HepG2 (cell line): ENCODE measurements at regions not wholly inside any gene's neighbourhood (a gene's known extent, or its start where the extent isn't known, plus 50 kb on each side); places are given as distances from the start of the nearest gene placed in this dataset.

Experiments
- ATAC-seq: fragments of 200-7000 bp; cut with Tn5 transposase; 3 replicates; pipeline ENCODE4 v1.9.1; 2020; ENCODE audit warnings: mild to moderate bottlenecking, moderate library complexity
- BruUV-seq: library from RNA; stranded (reverse); fragments of 400-500 nt; replicated peaks from 2 replicates; lab custom pipeline; 2021; lab: Mats Ljungman, UMichigan
- CTCF ChIA-PET: fragments of 300-600 bp; formaldehyde crosslinking; extraction: SDS; loops from one replicate; lab custom pipeline; 2021; ENCODE audit warnings: low total read pairs, inconsistent platforms, low intra/inter-chr PET ratio; lab: Yijun Ruan, JAX
- POLR2A ChIA-PET: fragments of 350-600 bp; sonication (Branson Sonifier 250); formaldehyde crosslinking; loops from one replicate; lab custom pipeline; 2020; ENCODE audit warnings: antibody characterized with exemption, inconsistent platforms; lab: Yijun Ruan, JAX
- DNase-seq: peaks from one replicate; pipeline ENCODE4 v3.0.0-alpha.2; 2015; ENCODE audit warnings: low spot score
- FAIRE-seq: peaks from 3 replicates; lab custom pipeline; 2011; peaks lifted over from hg19 to GRCh38; lab: Jason Lieb, UNC
- H2AFZ ChIP-seq: one replicate; pipeline ENCODE4 v1.6.1; 2011; ENCODE audit warnings: low read length, inconsistent platforms
- H3K27ac ChIP-seq: fragments of 300-600 bp; 3 replicates; pipeline ENCODE4 v1.8.0; 2011; ENCODE audit warnings: mixed run types, mild to moderate bottlenecking, mixed read lengths, low read length, inconsistent platforms; ENCODE audit not compliant: insufficient read depth; ENCODE audit errors: extremely low read length
- H3K27me3 ChIP-seq, 2 experiments: fragments of 200-600 bp in 1 of 2; 2 replicates in 1 of 2; 3 replicates in 1 of 2; pipeline versions ENCODE4 v1.6.0 to v1.8.0; 2011; ENCODE audit warnings: low read length in 2 of 2, mild to moderate bottlenecking in 2 of 2, moderate library complexity in 2 of 2, inconsistent platforms in 1 of 2; ENCODE audit not compliant: insufficient read depth in 2 of 2, control insufficient read depth in 1 of 2
- H3K36me3 ChIP-seq, 2 experiments: fragments of 200-600 bp in 1 of 2; replicated peaks in 1 of 2; 2 replicates in 1 of 2; 3 replicates in 1 of 2; pipeline versions ENCODE4 v1.5.1 to v1.8.0; 2011; ENCODE audit warnings: low read length in 2 of 2, inconsistent platforms in 1 of 2; ENCODE audit not compliant: insufficient read depth in 2 of 2, control insufficient read depth in 1 of 2
- H3K4me1 ChIP-seq: 2 replicates; pipeline ENCODE4 v1.5.1; 2012; ENCODE audit warnings: low read length, inconsistent platforms; ENCODE audit not compliant: insufficient read depth
- H3K4me2 ChIP-seq: 2 replicates; pipeline ENCODE4 v1.6.0; 2011; ENCODE audit warnings: low read depth, low read length, inconsistent platforms
- H3K4me3 ChIP-seq, 3 experiments: fragments of 200-600 bp in 1 of 3; sonication (generic), shearing (Covaris generic) in 1 of 3; replicated peaks in 1 of 3; 2 replicates each; pipeline ENCODE4 v1.5.1; 2011 to 2016; ENCODE audit warnings: low read length in 3 of 3, inconsistent platforms in 2 of 3, low read depth in 2 of 3, mild to moderate bottlenecking in 2 of 3, control low read depth in 1 of 3, mixed read lengths in 1 of 3; ENCODE audit not compliant: insufficient read depth in 1 of 3
- H3K79me2 ChIP-seq: one replicate; pipeline ENCODE4 v1.6.1; 2011; ENCODE audit warnings: low read length, inconsistent platforms; ENCODE audit not compliant: insufficient read depth
- H3K9ac ChIP-seq: 2 replicates; pipeline ENCODE4 v1.6.0; 2011; ENCODE audit warnings: mild to moderate bottlenecking, low read depth, low read length, inconsistent platforms; ENCODE audit not compliant: insufficient read depth
- H3K9me3 ChIP-seq: 2 replicates; pipeline ENCODE4 v1.5.1; 2012; ENCODE audit warnings: mild to moderate bottlenecking, low read length
- H4K20me1 ChIP-seq: 2 replicates; pipeline ENCODE4 v1.6.0; 2011; ENCODE audit warnings: inconsistent platforms, mild to moderate bottlenecking, low read length, moderate library complexity; ENCODE audit not compliant: insufficient read depth
- AGO1 ChIP-seq: fragments of 200-400 bp; formaldehyde crosslinking; IDR thresholded peaks from 2 replicates; pipeline ENCODE4 v1.6.1; 2017; ENCODE audit warnings: mild to moderate bottlenecking, low read depth, low read length, moderate library complexity; ENCODE audit not compliant: poor library complexity, severe bottlenecking
- CHCHD3 ChIP-seq: sonication (generic); formaldehyde crosslinking; IDR thresholded peaks from 2 replicates; pipeline ENCODE4 v1.8.0; 2022; ENCODE audit warnings: mild to moderate bottlenecking, missing genetic modification reagents, moderate library complexity
- CREB1 ChIP-seq, 2 experiments: fragments of 450-650 bp in 1 of 2; IDR thresholded peaks; 2 replicates each; pipeline ENCODE4 v1.6.1; 2016 to 2017; ENCODE audit warnings: control low read depth in 1 of 2, mild to moderate bottlenecking in 1 of 2, missing compliant biosample characterization in 1 of 2, missing genetic modification characterization in 1 of 2
- FOXK1 ChIP-seq: sonication (generic); formaldehyde crosslinking; IDR thresholded peaks from 2 replicates; pipeline ENCODE4 v1.4.0; 2020; ENCODE audit warnings: low read depth, missing genetic modification reagents, borderline replicate concordance
- FOXO1 ChIP-seq: sonication (generic); formaldehyde crosslinking; IDR thresholded peaks from 2 replicates; pipeline ENCODE4 v1.4.0; 2020; ENCODE audit warnings: missing genetic modification reagents
- HIVEP1 ChIP-seq: sonication (generic); formaldehyde crosslinking; IDR thresholded peaks from 2 replicates; pipeline ENCODE4 v1.4.0; 2020; ENCODE audit warnings: mild to moderate bottlenecking, missing genetic modification reagents
- KDM2A ChIP-seq: sonication (generic); formaldehyde crosslinking; IDR thresholded peaks from 2 replicates; pipeline ENCODE4 v1.4.0; 2020; ENCODE audit warnings: low read depth, missing genetic modification reagents, borderline replicate concordance
- KLF15 ChIP-seq: sonication (generic); formaldehyde crosslinking; IDR thresholded peaks from 2 replicates; pipeline ENCODE4 v1.8.1; 2023; ENCODE audit warnings: borderline replicate concordance, mild to moderate bottlenecking, inconsistent platforms, missing genetic modification reagents, mixed read lengths
- MAX ChIP-seq: IDR thresholded peaks from 2 replicates; pipeline ENCODE4 v1.6.1; 2012; ENCODE audit warnings: inconsistent platforms
- SALL1 ChIP-seq: sonication (generic); formaldehyde crosslinking; IDR thresholded peaks from 2 replicates; pipeline ENCODE4 v1.8.0; 2022; ENCODE audit warnings: mild to moderate bottlenecking, missing genetic modification reagents
- THRA ChIP-seq: sonication (generic); formaldehyde crosslinking; IDR thresholded peaks from 2 replicates; pipeline ENCODE4 v1.4.0; 2020; ENCODE audit warnings: missing genetic modification reagents, borderline replicate concordance
- ZNF225 ChIP-seq: sonication (generic); formaldehyde crosslinking; IDR thresholded peaks from 2 replicates; pipeline ENCODE4 v1.4.0; 2020; ENCODE audit warnings: mild to moderate bottlenecking, missing genetic modification reagents
- WGBS: methylation state at CpG from one replicate; pipeline ENCODE4 v1.1.6; 2017; ENCODE audit warnings: low lambda C conversion rate; 5-methylcytosine and 5-hydroxymethylcytosine counted together
- in situ Hi-C: cut with HindIII; loops from 2 replicates; pipeline ENCODE4 v1.10.0; 2017; ENCODE audit warnings: low pct_unique_long_range_greater_than_20kb; ENCODE audit not compliant: extremely low pct_ligation_motif_present
- intact Hi-C: fragments of 100-400 bp; cut with micrococcal nuclease; formaldehyde crosslinking; loops from one replicate; pipeline ENCODE4 v1.10.0; 2022; ENCODE audit not compliant: unreplicated experiment
- TF ChIP-seq, protein P1 (sequence below): sonication (generic); formaldehyde crosslinking; IDR thresholded peaks from 2 replicates; pipeline ENCODE4 v1.9.0; 2021; ENCODE audit warnings: missing genetic modification reagents, mild to moderate bottlenecking, borderline replicate concordance
- TF ChIP-seq, protein P2 (sequence below): sonication (generic); formaldehyde crosslinking; IDR thresholded peaks from 2 replicates; pipeline ENCODE4 v1.5.0; 2020; ENCODE audit warnings: mild to moderate bottlenecking, missing genetic modification reagents, moderate library complexity
- TF ChIP-seq, protein P3 (sequence below): sonication (generic); formaldehyde crosslinking; IDR thresholded peaks from 2 replicates; pipeline ENCODE4 v1.5.0; 2020; ENCODE audit warnings: mild to moderate bottlenecking, missing genetic modification reagents

DNA sequence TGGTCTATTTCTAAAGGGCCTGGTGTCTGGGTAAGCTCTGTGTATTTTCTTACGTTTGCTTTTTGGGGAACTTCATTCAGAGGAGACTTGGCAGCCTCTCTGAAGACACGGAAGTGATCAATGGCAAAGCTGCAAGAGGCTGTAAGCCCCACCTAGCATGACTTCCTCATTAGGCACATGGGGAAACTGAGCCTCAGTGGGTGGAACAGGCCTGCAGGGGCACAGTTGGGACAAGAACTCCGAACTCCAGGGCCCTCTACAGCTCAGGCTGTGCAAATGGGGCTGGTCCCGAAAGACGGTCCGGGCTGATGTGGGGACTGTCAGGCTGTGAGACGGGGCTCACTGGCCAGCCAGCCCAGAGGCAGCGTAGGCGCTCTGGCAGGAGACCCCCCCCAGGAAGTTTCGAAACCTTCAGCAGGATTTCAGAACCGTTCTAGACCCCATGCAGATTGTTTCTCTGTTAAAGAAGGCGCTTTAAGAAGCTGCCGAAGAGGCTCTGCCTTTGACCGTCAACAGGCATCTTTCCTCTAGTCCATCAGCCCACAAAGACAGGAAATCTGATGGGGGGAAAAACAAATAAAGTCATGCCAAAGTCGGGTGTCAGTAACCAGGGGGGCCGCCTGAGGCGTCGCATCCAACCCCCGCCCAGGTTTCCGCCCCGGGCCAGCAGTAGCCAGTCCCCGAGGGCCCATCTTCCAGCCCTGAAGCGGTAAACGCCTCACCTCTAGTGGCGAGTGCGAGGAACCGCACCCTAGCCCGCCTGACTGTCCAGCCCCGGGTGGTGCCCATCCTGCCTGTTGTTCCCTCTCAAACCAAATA lies 79.8 kb upstream of the TBC1D3K start:
- Histone ChIP-seq H3K4me2 (peak overlapping the region; percentile 73), H3K4me3 (peak overlapping the region; percentile 6 to 56 (median 17); a peak in 4 of 6 replicates), H3K4me1 (peaks cover 36% of the 10 kb centered on the region), H3K9me3 (no peaks in the 10 kb centered on the region), H3K79me2 (no peaks in the 10 kb centered on the region), H3K27ac (no peak overlapping the region), H2AFZ (no peak overlapping the region), H3K36me3 (no peaks in the 10 kb centered on the region), H3K27me3 (0 out of 5 replicates have a peak, but pooled peaks cover 1 to 6% of the 10 kb centered on the region in 2 experiments), H3K9ac (no peak overlapping the region), H4K20me1 (no peaks in the 10 kb centered on the region)
- FAIRE-seq, result no peak
- 14% methylated on average over 22 of the region's 29 CpGs for WGBS
- peak; percentile 56 for DNase-seq
- ChIA-PET POLR2A (no interaction called here), CTCF (interaction anchor here (1.2 kb wide), 1 partner anchor 73 kb away, joined by 3 read pairs; no protein-coding TSS in a partner anchor)
- intact Hi-C loops (loop anchor here (2.0 to 10.0 kb wide), 2 partner anchors 14 to 50 kb away; no protein-coding TSS in a partner anchor), in situ Hi-C loops (no loop called here)
- no TSS peak for BruUV-seq
- ATAC-seq, result peak; percentile 99
- TF ChIP-seq AGO1 (peak; percentile 63), FOXK1 (CRISPR knock-in tag) (peak; percentile 13; the same call in 1 of the 2 replicates), MAX (peak; percentile 18; the same call in 1 of the 2 replicates), SALL1 (CRISPR knock-in tag) (0 out of 2 replicates have a peak, but pooled peaks have one; percentile 28), CREB1 (IDR thresholded peaks at IDR 0.05) (no peak), CREB1 (CRISPR knock-in tag; IDR thresholded peaks at IDR 0.05) (no peak), CHCHD3 (CRISPR knock-in tag) (no peak), HIVEP1 (0 out of 2 replicates have a peak, but pooled peaks have one; percentile 11), KLF15 (no peak), FOXO1 (CRISPR knock-in tag) (no peak), KDM2A (CRISPR knock-in tag) (peak; percentile 78; the same call in 1 of the 2 replicates), ZNF225 (CRISPR knock-in tag) (no peak), THRA (CRISPR knock-in tag) (peak; percentile 56; the same call in 1 of the 2 replicates)
- TF ChIP-seq, protein P1, sequence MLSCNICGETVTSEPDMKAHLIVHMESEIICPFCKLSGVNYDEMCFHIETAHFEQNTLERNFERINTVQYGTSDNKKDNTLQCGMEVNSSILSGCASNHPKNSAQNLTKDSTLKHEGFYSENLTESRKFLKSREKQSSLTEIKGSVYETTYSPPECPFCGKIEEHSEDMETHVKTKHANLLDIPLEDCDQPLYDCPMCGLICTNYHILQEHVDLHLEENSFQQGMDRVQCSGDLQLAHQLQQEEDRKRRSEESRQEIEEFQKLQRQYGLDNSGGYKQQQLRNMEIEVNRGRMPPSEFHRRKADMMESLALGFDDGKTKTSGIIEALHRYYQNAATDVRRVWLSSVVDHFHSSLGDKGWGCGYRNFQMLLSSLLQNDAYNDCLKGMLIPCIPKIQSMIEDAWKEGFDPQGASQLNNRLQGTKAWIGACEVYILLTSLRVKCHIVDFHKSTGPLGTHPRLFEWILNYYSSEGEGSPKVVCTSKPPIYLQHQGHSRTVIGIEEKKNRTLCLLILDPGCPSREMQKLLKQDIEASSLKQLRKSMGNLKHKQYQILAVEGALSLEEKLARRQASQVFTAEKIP (CRISPR knock-in tag), result no peak
- TF ChIP-seq, protein P2, sequence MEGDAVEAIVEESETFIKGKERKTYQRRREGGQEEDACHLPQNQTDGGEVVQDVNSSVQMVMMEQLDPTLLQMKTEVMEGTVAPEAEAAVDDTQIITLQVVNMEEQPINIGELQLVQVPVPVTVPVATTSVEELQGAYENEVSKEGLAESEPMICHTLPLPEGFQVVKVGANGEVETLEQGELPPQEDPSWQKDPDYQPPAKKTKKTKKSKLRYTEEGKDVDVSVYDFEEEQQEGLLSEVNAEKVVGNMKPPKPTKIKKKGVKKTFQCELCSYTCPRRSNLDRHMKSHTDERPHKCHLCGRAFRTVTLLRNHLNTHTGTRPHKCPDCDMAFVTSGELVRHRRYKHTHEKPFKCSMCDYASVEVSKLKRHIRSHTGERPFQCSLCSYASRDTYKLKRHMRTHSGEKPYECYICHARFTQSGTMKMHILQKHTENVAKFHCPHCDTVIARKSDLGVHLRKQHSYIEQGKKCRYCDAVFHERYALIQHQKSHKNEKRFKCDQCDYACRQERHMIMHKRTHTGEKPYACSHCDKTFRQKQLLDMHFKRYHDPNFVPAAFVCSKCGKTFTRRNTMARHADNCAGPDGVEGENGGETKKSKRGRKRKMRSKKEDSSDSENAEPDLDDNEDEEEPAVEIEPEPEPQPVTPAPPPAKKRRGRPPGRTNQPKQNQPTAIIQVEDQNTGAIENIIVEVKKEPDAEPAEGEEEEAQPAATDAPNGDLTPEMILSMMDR (CRISPR knock-in tag), result peak; percentile 95
- TF ChIP-seq, protein P3, sequence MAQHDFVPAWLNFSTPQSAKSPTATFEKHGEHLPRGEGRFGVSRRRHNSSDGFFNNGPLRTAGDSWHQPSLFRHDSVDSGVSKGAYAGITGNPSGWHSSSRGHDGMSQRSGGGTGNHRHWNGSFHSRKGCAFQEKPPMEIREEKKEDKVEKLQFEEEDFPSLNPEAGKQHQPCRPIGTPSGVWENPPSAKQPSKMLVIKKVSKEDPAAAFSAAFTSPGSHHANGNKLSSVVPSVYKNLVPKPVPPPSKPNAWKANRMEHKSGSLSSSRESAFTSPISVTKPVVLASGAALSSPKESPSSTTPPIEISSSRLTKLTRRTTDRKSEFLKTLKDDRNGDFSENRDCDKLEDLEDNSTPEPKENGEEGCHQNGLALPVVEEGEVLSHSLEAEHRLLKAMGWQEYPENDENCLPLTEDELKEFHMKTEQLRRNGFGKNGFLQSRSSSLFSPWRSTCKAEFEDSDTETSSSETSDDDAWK (CRISPR knock-in tag), result no peak
